Renal cortical epithelial cell (primary cell): ENCODE measurements at regions not wholly inside any gene's neighbourhood (a gene's known extent, or its start where the extent isn't known, plus 50 kb on each side); places are given as distances from the start of the nearest gene placed in this dataset.
"Not testable (repeated sequence)": the region's sequence is repeated elsewhere in the genome, so short reads cannot be mapped to it uniquely, and the experiment has no call there.

Experiments
- DNase-seq: peaks from one replicate; pipeline ENCODE4 v3.0.0-alpha.2; 2011; ENCODE audit warnings: low read depth

DNA sequence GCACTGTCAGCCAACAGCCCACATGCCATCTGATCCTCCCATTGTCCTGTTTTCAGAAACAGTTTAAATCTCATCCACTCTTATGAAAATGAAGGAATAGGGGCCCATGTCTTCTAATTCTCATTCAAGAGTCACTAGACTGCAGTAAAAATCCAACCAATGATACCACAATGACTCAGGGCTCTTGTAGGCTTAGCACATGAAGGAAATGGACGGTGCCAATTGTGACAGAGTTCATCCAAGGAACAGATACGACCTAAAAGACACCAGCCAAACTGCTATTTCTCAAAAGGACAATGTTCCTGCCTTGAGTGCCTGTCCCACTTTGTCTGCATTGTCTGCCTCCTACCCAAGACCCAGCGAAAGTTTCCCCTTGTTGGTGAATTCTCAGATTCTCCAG lies 204.8 kb upstream of the COX10 start:
- DNase-seq, result no peak

DNA sequence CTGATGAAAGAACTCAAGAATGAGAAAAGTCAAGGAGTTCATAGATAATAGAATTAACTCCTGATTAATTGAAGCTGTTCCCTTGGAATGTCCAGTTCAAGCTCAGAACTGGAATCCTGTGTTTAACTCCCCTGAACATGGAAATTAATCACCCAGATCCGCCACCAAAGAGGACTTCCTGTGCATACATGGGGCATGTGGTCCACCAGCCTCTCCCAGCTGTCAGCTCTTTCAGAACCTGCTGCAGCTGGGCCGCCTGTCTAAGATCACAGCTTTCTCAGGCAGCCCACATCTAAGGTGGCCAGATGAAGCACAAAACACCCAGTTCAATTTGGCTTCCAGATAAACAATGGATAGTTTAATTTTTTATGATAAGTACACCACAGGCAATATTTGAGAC lies 203.7 kb upstream of the COX10 start:
- no peak for DNase-seq

- no peak for DNase-seq
Measured at GRCh38 chr17:13869331-13869940, 199.9 kb upstream of the COX10 start.

- DNase-seq, result no peak
Measured at GRCh38 chr17:13871261-13871660, 198.0 kb upstream of the COX10 start.

- DNase-seq, result no peak
Measured at GRCh38 chr17:13874134-13874533, 195.2 kb upstream of the COX10 start.

DNA sequence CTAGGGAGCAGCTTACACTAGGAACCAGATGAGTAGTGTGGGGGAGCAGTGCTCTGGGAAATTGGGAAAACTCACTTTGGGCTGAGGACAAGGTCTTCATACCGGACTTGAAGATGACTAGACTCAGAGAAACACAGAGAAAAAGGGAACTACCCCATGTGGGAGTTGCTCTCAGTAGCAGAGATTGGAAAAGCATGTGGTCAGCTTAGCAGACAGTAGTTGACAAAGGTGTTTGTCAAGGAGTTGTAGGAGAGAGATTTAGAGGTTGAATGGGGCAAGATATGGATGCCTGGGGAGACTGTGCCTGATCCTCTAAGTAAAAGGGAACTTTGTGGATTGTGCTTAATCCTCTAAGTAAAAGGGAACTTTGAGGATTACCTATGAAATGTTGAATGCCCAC lies 194.5 kb upstream of the COX10 start:
- DNase-seq, result no peak

GRCh38 chr17:13879961-13880466 lies 189.3 kb upstream of the COX10 start:
- DNase-seq, result no peak

- no peak for DNase-seq
Measured at GRCh38 chr17:13883659-13884058, 185.6 kb upstream of the COX10 start.

DNA sequence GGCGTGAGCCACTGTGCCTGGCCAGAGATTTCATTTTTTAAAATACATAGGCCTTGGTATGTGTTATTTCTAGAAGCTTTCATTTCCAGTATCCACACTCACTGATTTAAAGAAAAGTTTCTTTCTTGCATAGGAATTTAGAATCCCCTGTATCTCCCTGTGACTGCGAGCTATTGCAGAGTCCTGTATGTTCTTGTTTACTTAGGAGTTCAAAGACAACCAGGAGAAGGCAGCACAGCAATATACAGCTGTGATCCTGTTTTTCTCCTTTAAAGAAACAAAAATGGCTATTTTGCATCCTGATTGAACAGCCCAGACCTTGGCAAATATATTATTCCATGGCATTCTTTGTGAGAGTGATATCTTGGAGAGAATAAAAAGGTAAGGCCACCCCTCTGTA lies 185.0 kb upstream of the COX10 start:
- DNase-seq, result no peak

DNA sequence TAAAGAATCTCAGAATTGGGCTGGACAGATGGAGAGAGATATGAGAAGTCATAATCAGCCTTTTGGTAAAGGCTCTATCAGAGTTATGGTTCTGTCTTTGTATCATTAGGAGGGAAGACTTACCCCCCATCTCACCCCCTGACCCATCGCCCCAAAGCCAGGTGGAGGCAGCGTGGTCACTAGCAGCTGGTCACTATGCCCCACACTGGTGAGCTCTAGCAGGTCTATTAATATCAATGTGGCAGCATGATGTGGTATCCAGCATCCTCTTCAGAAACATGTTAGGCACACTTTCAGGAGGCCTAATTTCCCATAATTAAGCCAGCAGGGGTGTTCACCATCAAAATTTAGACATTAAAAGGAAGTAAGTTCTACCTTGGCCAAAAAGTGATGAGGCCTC lies 183.8 kb upstream of the COX10 start:
- DNase-seq, result no peak

DNA sequence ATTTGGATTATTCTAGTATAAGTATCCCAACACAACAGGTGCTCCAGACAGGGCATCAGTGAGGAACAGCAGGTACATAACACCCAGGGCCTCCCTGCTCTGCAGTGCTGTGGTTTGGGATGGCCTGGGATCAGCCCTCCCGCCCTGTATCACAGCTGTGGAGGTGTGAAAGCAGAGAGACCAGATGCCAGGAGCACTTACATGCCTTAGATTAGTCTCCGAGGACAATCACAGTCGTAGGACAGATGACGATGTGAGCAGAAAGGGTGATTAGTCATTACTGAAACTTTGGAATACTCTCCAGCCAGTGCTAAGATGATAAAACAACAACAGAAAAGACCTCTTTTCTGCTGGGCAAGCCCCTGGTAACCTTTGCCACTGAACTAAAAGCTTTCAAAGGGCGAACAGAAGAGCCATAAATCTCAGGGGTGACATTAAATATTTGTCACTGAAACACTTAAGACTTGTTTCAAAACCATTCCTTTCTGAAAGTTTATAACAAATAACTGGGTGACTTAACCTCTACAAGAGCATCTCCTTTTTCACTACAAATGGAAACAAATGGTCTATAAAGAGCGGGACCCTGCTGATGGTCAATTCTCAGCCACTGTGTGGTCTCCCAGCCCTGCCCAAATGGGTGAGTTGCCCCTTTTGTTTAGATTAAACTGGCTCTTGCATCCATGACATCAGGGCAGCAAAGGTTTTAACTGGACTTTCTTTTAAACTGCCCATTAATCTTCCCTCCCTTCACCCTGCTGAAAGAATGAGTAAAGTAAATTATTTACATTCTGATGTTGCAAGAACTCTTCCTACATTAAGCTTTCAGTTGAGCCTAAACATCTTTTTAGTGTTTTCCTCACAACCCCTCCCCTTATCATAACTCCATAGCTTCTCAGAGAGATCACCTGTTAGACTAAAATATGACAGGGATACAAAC lies 183.1 kb upstream of the COX10 start:
- DNase-seq, result no peak

DNA sequence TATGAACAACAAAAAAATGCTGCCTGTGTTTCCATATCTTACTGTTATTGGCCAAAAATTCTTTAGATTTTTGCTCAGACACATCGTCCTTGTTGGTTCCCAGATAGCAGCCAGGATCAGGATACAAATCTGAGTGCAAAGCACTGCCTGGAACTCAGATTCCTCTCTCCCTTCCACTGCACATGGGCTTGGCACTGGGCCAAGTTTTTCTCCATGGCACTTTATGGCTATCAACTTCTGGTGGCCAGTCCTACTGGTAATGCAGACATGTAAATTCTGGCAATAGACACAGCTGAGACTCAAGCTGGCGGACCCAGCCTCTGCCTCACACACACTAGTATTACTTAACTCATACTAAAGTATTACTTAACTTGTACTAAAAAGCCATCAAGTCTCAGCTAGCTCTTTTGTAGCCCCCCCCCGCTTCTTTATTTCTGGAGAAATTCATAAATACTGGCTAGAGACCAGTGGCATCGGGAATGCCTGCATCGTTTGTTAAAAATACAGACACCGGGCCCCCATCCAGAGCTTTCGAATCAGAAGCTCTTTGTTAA lies 181.2 kb upstream of the COX10 start:
- DNase-seq, result no peak

- not testable (repeated sequence) for DNase-seq
Measured at GRCh38 chr17:13908971-13909370, 160.3 kb upstream of the COX10 start.

DNA sequence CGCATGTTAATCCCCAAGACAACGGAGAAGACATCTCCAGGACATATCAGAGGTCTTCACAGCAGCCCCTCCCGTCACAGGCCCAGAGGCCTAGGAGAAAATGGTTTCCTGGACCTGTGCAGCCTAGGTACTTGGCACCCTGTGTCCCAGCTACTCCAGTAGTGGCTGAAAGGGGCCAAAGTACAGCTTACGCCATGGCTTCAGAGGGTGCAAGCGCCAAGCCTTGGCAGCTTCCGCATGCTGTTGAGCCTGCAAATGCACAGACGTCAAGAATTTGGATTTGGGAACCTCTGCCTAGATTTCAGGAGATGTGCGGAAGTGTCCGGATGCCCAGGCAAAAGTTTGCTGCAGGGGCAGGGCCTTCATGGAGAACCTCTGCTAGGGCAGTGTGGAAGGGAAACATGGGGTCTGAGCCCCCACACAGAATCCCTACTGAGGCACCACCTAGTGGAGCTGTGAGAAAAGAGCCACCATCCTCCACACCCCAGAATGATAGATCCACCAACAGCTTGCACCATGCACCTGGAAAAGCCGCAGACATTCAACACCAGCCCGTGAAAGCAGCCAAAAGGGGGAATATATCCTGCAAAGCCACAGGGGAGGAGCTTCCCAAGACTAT lies 159.3 kb upstream of the COX10 start:
- DNase-seq, result no peak

DNA sequence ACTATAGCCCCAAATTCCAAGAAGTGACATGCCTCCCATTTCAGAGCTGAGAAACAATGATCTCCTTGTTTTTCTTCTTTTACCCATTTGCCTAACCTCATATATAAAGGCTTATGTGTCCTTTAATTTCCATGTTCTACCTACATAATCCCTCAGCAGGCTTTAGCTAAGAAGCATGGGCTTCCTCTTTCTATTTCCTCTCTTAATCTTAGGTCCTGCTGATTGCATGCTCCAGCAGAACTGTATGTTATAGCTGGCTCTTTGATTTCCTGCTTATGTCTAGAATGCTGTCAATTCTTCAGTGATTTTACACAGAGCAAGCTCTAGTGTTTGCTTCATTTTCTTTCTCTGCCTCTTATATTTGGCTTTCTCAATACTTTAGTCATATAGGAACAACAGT lies 151.7 kb upstream of the COX10 start:
- DNase-seq, result no peak

DNA sequence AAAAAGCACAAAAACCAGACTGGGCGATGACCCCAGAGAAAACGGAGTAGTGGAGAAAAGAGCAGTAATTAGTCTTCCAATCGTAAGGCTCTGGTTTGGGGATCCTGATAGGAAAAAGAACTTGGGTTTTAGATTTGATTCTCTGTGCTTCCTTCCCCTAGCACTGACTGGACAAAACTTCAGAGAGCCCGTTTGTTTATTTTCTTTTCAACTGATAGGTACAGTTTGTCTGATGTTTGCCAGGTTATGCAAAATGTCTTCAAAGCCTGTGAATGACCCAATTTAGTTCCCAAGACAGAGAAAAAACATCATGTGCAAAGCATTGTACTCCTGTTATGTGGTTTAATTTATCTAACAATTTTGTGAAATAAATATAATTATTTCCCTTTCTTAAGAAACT lies 151.1 kb upstream of the COX10 start:
- no peak for DNase-seq

GRCh38 chr17:13919818-13920217 lies 149.5 kb upstream of the COX10 start:
- DNase-seq, result no peak

- DNase-seq, result no peak
Measured at GRCh38 chr17:13920413-13920812, 148.9 kb upstream of the COX10 start.

- no peak for DNase-seq
Measured at GRCh38 chr17:13921841-13922776, 147.2 kb upstream of the COX10 start.

- no peak for DNase-seq
Measured at GRCh38 chr17:13922885-13923284, 146.4 kb upstream of the COX10 start.

DNA sequence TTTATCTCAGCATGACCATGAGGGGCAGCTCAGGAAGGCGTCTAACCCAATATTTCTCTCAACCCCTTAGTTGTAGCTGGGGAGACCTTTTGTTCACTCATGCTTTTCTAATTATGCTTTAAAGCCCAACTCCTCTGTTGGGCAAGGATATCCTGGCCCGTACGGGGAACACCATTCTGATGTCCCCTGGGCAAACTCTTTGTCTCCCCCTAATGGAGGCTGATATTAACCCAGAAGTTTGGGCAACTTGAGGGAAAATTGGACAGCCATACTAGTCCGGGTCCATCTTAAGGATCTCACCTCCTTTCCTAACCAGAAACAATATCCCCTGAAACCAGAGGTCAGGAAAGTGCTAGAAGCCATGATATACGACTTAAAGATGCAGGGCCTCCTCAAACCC lies 143.7 kb upstream of the COX10 start:
- DNase-seq, result no peak
